ENCODE measurements at regions not wholly inside any gene's neighbourhood (a gene's known extent, or its start where the extent isn't known, plus 50 kb on each side); places are given as distances from the start of the nearest gene placed in this dataset.

- TF ChIP-seq CTCF (conservative IDR thresholded peaks at IDR 0.05) (no peak), EZH2 (IDR thresholded peaks at IDR 0.05; ENCODE audit: low read depth) (no peak)
Observed at GRCh38 chr3:124447845-124448244, 282.4 kb upstream of the UMPS start.
